ENCODE measurements at regions not wholly inside any gene's neighbourhood (a gene's known extent, or its start where the extent isn't known, plus 50 kb on each side); places are given as distances from the start of the nearest gene placed in this dataset.

- CTCF ChIA-PET (ENCODE audit: low intra/inter-chr PET ratio) = no interaction called here
- TF ChIP-seq USF1 (CRISPR knock-in tag; IDR thresholded peaks at IDR 0.05) (0 out of 2 replicates have a peak, but pooled peaks have one; percentile 9), MAFF (IDR thresholded peaks at IDR 0.05; ENCODE audit: low read length) (no peak), RFX1 (IDR thresholded peaks at IDR 0.05) (peak; percentile 63), E2F4 (CRISPR knock-in tag; IDR thresholded peaks at IDR 0.05; ENCODE audit: low read depth) (no peak)
- 3% methylated on average over 22 of the region's 22 CpGs for WGBS (ENCODE audit: insufficient coverage, low coverage, missing lambda C conversion rate)
These were observed 170.3 kb downstream of the NUP210 start for GRCh38 chr3:13249664-13250390.

More at GRCh38 chr3:13249664-13250390, 170.3 kb downstream of the NUP210 start:
- H3K27me3 ChIP-seq (ENCODE audit: control insufficient read depth in 2 of 2, insufficient read depth in 2 of 2, low read length in 2 of 2) = peaks cover 75 to 95% of the 10 kb centered on the region in 2 experiments
- H3K27ac ChIP-seq (ENCODE audit: extremely low read depth, low read depth, low read length) = no peak overlapping the region
- no peaks in the 10 kb centered on the region for H3K36me3 ChIP-seq (ENCODE audit: control insufficient read depth, insufficient read depth, low read length)
- POLR2A ChIA-PET = interaction anchor here (0.6 to 1.8 kb wide), 3 partner anchors 11 to 94 kb away, joined by 3 to 10 read pairs (median 4); no protein-coding TSS in a partner anchor
- no TSS peak for BruUV-seq (replicated peaks)
- no peak overlapping the region for H3K4me2 ChIP-seq (ENCODE audit: insufficient read depth, low read length)
- FAIRE-seq (no peak), DNase-seq (ENCODE audit: extremely low read depth in 1 of 4, low spot score in 3 of 4) (no peak), ATAC-seq (peak; percentile 10; the same call in 1 of the 3 replicates)
- H3K9ac ChIP-seq (ENCODE audit: insufficient read depth in 1 of 2, low read depth in 2 of 2, low read length in 2 of 2) = no peak overlapping the region
- in situ Hi-C loops (cut with MboI) (no loop called here), intact Hi-C loops (cut with micrococcal nuclease) (no loop called here)
- peaks cover 4 to 5% of the 10 kb centered on the region in 2 experiments; a peak in 2 of 5 replicates for H3K4me1 ChIP-seq (replicated peaks in 1 of 2; ENCODE audit: control insufficient read depth in 2 of 2, insufficient read depth in 2 of 2, low read length in 2 of 2)
- no peak overlapping the region for H3K4me3 ChIP-seq
- H2AFZ ChIP-seq (ENCODE audit: low read depth, low read length) = no peak overlapping the region
- H3K9me1 ChIP-seq (ENCODE audit: control insufficient read depth, insufficient read depth, low read length) = no peaks in the 10 kb centered on the region
- peaks cover 52% of the 10 kb centered on the region for H4K20me1 ChIP-seq (replicated peaks; ENCODE audit: control insufficient read depth, insufficient read depth, low read length)
- H3K9me3 ChIP-seq (replicated peaks; ENCODE audit: control insufficient read depth, insufficient read depth, low read depth, low read length) = no peaks in the 10 kb centered on the region
- H3K79me2 ChIP-seq (ENCODE audit: control insufficient read depth, insufficient read depth, low read length) = no peaks in the 10 kb centered on the region

Measured in K562 (cell line).